ENCODE measurements at regions not wholly inside any gene's neighbourhood (a gene's known extent, or its start where the extent isn't known, plus 50 kb on each side); places are given as distances from the start of the nearest gene placed in this dataset.

DNA sequence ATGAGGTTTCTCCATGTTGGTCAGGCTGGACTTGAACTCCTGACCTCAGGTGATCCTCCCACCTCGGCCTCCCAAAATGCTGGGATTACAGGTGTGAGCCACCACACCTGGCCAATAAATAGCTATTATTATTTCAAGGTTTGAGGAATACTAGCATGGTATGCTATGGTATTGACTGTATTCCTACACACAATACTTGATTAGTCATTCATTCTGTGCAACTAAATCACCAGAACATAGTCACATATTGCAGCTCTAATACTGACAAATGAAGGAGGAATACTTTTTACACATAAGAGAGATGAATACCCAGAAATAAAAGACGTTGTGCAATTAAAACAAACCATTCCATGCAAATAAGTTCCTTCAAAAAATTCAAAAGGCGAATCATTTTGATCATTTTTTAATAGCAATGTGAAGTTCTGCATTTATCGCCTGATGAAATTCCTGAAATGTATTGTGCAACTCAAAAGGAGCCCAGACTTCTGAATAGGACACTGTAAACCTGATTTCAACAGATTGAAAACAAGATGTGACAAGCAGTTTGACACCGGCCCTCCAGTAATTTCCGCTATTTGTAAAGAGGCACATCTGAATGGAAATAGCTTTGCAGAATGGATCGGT lies 687.4 kb upstream of the SEMA6A start:
- no peak overlapping the region for H3K4me2 ChIP-seq (ENCODE audit: low read length)
- no peak overlapping the region for H3K27ac ChIP-seq (ENCODE audit: low read depth, low read length)
- H4K20me1 ChIP-seq (ENCODE audit: control insufficient read depth, insufficient read depth, low read depth, low read length), result no peaks in the 10 kb centered on the region
- no peaks in the 10 kb centered on the region for H3F3A ChIP-seq (ENCODE audit: control insufficient read depth, insufficient read depth)
- no peaks in the 10 kb centered on the region for H3K9me3 ChIP-seq (ENCODE audit: control insufficient read depth, insufficient read depth, low read length)
- no peak overlapping the region for H3K4me3 ChIP-seq (ENCODE audit: low read length)
- H3K79me2 ChIP-seq (ENCODE audit: control insufficient read depth, low read length), result no peaks in the 10 kb centered on the region
- H3K36me3 ChIP-seq (ENCODE audit: control insufficient read depth, low read length), result no peaks in the 10 kb centered on the region
- 0 out of 2 replicates have a peak, but pooled peaks cover 3% of the 10 kb centered on the region for H3K27me3 ChIP-seq (ENCODE audit: control insufficient read depth, low read length)
- TF ChIP-seq CTCF (IDR thresholded peaks at IDR 0.05; ENCODE audit: low read depth, low read length, poor library complexity, severe bottlenecking) (no peak), EZH2phosphoT487 (IDR thresholded peaks at IDR 0.05; ENCODE audit: borderline replicate concordance, low read length) (no peak)
- H3K9me2 ChIP-seq (replicated peaks; ENCODE audit: control insufficient read depth, low read length), result no peaks in the 10 kb centered on the region
- no peaks in the 10 kb centered on the region for H3K4me1 ChIP-seq (ENCODE audit: control insufficient read depth, low read length)

DNA sequence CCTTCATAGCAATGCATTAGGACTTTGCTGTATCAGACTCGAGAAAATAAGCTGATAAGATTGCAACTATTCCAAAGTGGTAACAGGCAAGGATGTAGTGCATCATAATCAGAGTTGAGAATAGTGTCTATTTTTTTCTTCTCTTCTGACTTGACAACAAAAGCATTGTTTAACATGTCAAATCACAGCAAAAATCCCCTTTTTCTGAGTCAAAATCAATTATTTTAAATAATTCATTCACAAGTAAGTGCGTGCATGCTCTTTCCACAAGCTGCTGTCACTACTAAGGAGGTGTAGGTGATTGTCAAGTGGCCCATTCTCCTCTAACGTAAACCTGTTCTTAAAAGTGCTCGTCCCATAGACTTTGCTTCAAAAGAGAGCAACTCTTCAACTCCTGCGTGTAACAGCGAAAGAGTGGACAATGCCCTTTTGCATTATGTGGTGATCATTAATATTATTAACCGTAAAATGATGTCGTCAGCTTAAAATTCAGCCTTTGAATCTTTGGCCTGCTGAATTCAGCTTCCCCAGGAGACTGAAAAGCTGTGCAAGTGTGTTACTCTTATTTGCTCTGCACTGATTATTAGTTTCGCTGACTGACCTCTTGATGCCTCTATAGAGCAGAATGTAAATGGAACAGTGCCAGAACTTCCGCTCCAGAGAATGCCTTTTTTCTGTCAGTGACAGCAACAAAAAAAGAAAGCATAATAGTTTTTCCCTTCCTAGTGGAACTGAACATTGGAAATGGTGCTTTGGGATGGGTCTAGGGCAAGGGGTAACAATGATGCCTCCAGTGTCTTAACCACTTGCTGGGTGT lies 680.8 kb upstream of the SEMA6A start:
- H3K9me2 ChIP-seq (replicated peaks; ENCODE audit: control insufficient read depth, low read length), result no peaks in the 10 kb centered on the region
- H3K4me2 ChIP-seq (ENCODE audit: low read length), result no peak overlapping the region
- no peaks in the 10 kb centered on the region for H3K4me1 ChIP-seq (ENCODE audit: control insufficient read depth, low read length)
- no peaks in the 10 kb centered on the region for H3F3A ChIP-seq (ENCODE audit: control insufficient read depth, insufficient read depth)
- no peaks in the 10 kb centered on the region for H3K9me3 ChIP-seq (ENCODE audit: control insufficient read depth, insufficient read depth, low read length)
- H3K36me3 ChIP-seq (ENCODE audit: control insufficient read depth, low read length), result no peaks in the 10 kb centered on the region
- H3K27me3 ChIP-seq (ENCODE audit: control insufficient read depth, low read length), result 0 out of 2 replicates have a peak, but pooled peaks cover 3% of the 10 kb centered on the region
- no peaks in the 10 kb centered on the region for H4K20me1 ChIP-seq (ENCODE audit: control insufficient read depth, insufficient read depth, low read depth, low read length)
- no peak overlapping the region for H3K4me3 ChIP-seq (ENCODE audit: low read length)
- TF ChIP-seq CTCF (IDR thresholded peaks at IDR 0.05; ENCODE audit: low read depth, low read length, poor library complexity, severe bottlenecking) (no peak), EZH2phosphoT487 (IDR thresholded peaks at IDR 0.05; ENCODE audit: borderline replicate concordance, low read length) (no peak)
- no peak overlapping the region for H3K27ac ChIP-seq (ENCODE audit: low read depth, low read length)
- no peaks in the 10 kb centered on the region for H3K79me2 ChIP-seq (ENCODE audit: control insufficient read depth, low read length)

- Histone ChIP-seq H3K4me1 (ENCODE audit: control insufficient read depth, low read length) (no peaks in the 10 kb centered on the region), H3K27ac (ENCODE audit: low read depth, low read length) (no peak overlapping the region), H3K27me3 (ENCODE audit: control insufficient read depth, low read length) (no peaks in the 10 kb centered on the region), H3F3A (ENCODE audit: control insufficient read depth, insufficient read depth) (no peaks in the 10 kb centered on the region), H3K9me3 (ENCODE audit: control insufficient read depth, insufficient read depth, low read length) (no peaks in the 10 kb centered on the region), H3K4me3 (ENCODE audit: low read length) (no peak overlapping the region), H4K20me1 (ENCODE audit: control insufficient read depth, insufficient read depth, low read depth, low read length) (no peaks in the 10 kb centered on the region), H3K79me2 (ENCODE audit: control insufficient read depth, low read length) (no peaks in the 10 kb centered on the region), H3K9me2 (replicated peaks; ENCODE audit: control insufficient read depth, low read length) (no peaks in the 10 kb centered on the region), H3K4me2 (ENCODE audit: low read length) (no peak overlapping the region), H3K36me3 (ENCODE audit: control insufficient read depth, low read length) (no peaks in the 10 kb centered on the region)
- TF ChIP-seq CTCF (IDR thresholded peaks at IDR 0.05; ENCODE audit: low read depth, low read length, poor library complexity, severe bottlenecking) (no peak), EZH2phosphoT487 (IDR thresholded peaks at IDR 0.05; ENCODE audit: borderline replicate concordance, low read length) (no peak)
Measured at GRCh38 chr5:117252566-117252965, 677.9 kb upstream of the SEMA6A start.
